ENCODE measurements at regions not wholly inside any gene's neighbourhood (a gene's known extent, or its start where the extent isn't known, plus 50 kb on each side); places are given as distances from the start of the nearest gene placed in this dataset.

- DNase-seq: no peak
Observed at GRCh38 chr18:47469576-47469975, 218.1 kb upstream of the SKOR2 start.

GRCh38 chr18:47461977-47462376, 210.5 kb upstream of the SKOR2 start:
- no peak for DNase-seq

- no peak for DNase-seq
Observed at GRCh38 chr18:47461406-47461948, 210.0 kb upstream of the SKOR2 start.

GRCh38 chr18:47458483-47458882, 207.0 kb upstream of the SKOR2 start:
- DNase-seq: no peak

- no peak for DNase-seq
Observed at GRCh38 chr18:47457614-47458013, 206.2 kb upstream of the SKOR2 start.

GRCh38 chr18:47453038-47453437, 201.6 kb upstream of the SKOR2 start:
- DNase-seq: no peak

GRCh38 chr18:47448956-47449355, 197.5 kb upstream of the SKOR2 start:
- DNase-seq: no peak

- DNase-seq: no peak
Observed at GRCh38 chr18:47441914-47442313, 190.5 kb upstream of the SKOR2 start.

- no peak for DNase-seq
Observed at GRCh38 chr18:47438001-47438400, 186.5 kb upstream of the SKOR2 start.

- DNase-seq: no peak
Observed at GRCh38 chr18:47436871-47437270, 185.4 kb upstream of the SKOR2 start.

GRCh38 chr18:47434214-47434746, 182.8 kb upstream of the SKOR2 start:
- DNase-seq: no peak

- DNase-seq: peak; percentile 22
Observed at GRCh38 chr18:47427923-47428637, 176.6 kb upstream of the SKOR2 start.

- no peak for DNase-seq
Observed at GRCh38 chr18:47427072-47427471, 175.6 kb upstream of the SKOR2 start.

GRCh38 chr18:47425365-47425764, 173.9 kb upstream of the SKOR2 start:
- DNase-seq: no peak

- DNase-seq: no peak
Observed at GRCh38 chr18:47422524-47422923, 171.1 kb upstream of the SKOR2 start.

GRCh38 chr18:47420130-47420529, 168.7 kb upstream of the SKOR2 start:
- DNase-seq: no peak

- DNase-seq: no peak
Observed at GRCh38 chr18:47418746-47419145, 167.3 kb upstream of the SKOR2 start.

GRCh38 chr18:47417807-47418206, 166.3 kb upstream of the SKOR2 start:
- DNase-seq: no peak

- DNase-seq: no peak
Observed at GRCh38 chr18:47415881-47416280, 164.4 kb upstream of the SKOR2 start.

- DNase-seq: peak; percentile 32
Observed at GRCh38 chr18:47413327-47413726, 161.9 kb upstream of the SKOR2 start.

- DNase-seq: no peak
Observed at GRCh38 chr18:47412924-47413323, 161.5 kb upstream of the SKOR2 start.

- DNase-seq: no peak
Observed at GRCh38 chr18:47411159-47411558, 159.7 kb upstream of the SKOR2 start.

- DNase-seq: no peak
Observed at GRCh38 chr18:47410139-47410538, 158.7 kb upstream of the SKOR2 start.

- no peak for DNase-seq
Observed at GRCh38 chr18:47409519-47409918, 158.1 kb upstream of the SKOR2 start.
